H9 (cell line): ENCODE measurements at regions not wholly inside any gene's neighbourhood (a gene's known extent, or its start where the extent isn't known, plus 50 kb on each side); places are given as distances from the start of the nearest gene placed in this dataset.

Experiments
- DNase-seq: peaks from one replicate; pipeline ENCODE4 v3.0.0-alpha.2; 2017
- H2AFZ ChIP-seq: one replicate; pipeline ENCODE4 v1.6.1; 2013; ENCODE audit warnings: mild to moderate bottlenecking, low read length, control low read depth, moderate library complexity
- H2AK5ac ChIP-seq: 2 replicates; pipeline ENCODE4 v1.6.1; 2013; ENCODE audit warnings: low read length, control low read depth, mixed read lengths; ENCODE audit not compliant: insufficient read length
- H2BK120ac ChIP-seq: one replicate; pipeline ENCODE4 v1.6.1; 2013; ENCODE audit warnings: low read depth, mild to moderate bottlenecking, low read length, control low read depth, inconsistent platforms; ENCODE audit not compliant: poor library complexity, severe bottlenecking
- H2BK12ac ChIP-seq: 2 replicates; pipeline ENCODE4 v1.6.1; 2013; ENCODE audit warnings: low read length, control low read depth, mixed read lengths, low read depth; ENCODE audit not compliant: insufficient read length
- H2BK15ac ChIP-seq: 2 replicates; pipeline ENCODE4 v1.6.1; 2013; ENCODE audit warnings: low read depth, low read length, control low read depth
- H2BK20ac ChIP-seq: one replicate; pipeline ENCODE4 v1.6.1; 2013; ENCODE audit warnings: low read depth, mild to moderate bottlenecking, low read length, control low read depth, inconsistent platforms; ENCODE audit not compliant: poor library complexity, severe bottlenecking
- H2BK5ac ChIP-seq: 2 replicates; pipeline ENCODE4 v1.6.1; 2013; ENCODE audit warnings: low read length, control low read depth, mixed read lengths; ENCODE audit not compliant: insufficient read length
- H3K14ac ChIP-seq: 2 replicates; pipeline ENCODE4 v1.6.1; 2013; ENCODE audit warnings: low read length, control low read depth; ENCODE audit not compliant: insufficient read depth
- H3K18ac ChIP-seq: 2 replicates; pipeline ENCODE4 v1.6.1; 2013; ENCODE audit warnings: low read depth, mild to moderate bottlenecking, mixed read lengths, low read length, control low read depth; ENCODE audit not compliant: insufficient read length
- H3K23ac ChIP-seq: 2 replicates; pipeline ENCODE4 v1.6.1; 2013; ENCODE audit warnings: low read length, control low read depth, mixed read lengths, low read depth; ENCODE audit not compliant: insufficient read length
- H3K23me2 ChIP-seq: 2 replicates; pipeline ENCODE4 v1.6.1; 2013; ENCODE audit warnings: low read depth, mild to moderate bottlenecking, mixed read lengths, low read length, control low read depth; ENCODE audit not compliant: insufficient read length, poor library complexity, severe bottlenecking
- H3K27ac ChIP-seq: 2 replicates; pipeline ENCODE4 v1.5.1; 2013; ENCODE audit warnings: low read length, control low read depth, mixed read lengths, low read depth; ENCODE audit not compliant: insufficient read length
- H3K27me3 ChIP-seq: 2 replicates; pipeline ENCODE4 v1.6.1; 2013; ENCODE audit warnings: low read length, control low read depth, inconsistent platforms; ENCODE audit not compliant: insufficient read depth
- H3K4ac ChIP-seq: 2 replicates; pipeline ENCODE4 v1.6.1; 2013; ENCODE audit warnings: low read depth, mild to moderate bottlenecking, control low read depth, inconsistent platforms, low read length, moderate library complexity
- H3K4me1 ChIP-seq: 2 replicates; pipeline ENCODE4 v1.6.1; 2013; ENCODE audit warnings: low read length, control low read depth, inconsistent platforms; ENCODE audit not compliant: insufficient read depth
- H3K4me2 ChIP-seq: 2 replicates; pipeline ENCODE4 v1.6.1; 2013; ENCODE audit warnings: low read length, control low read depth, mixed read lengths; ENCODE audit not compliant: insufficient read length, insufficient read depth
- H3K56ac ChIP-seq: 2 replicates; pipeline ENCODE4 v1.6.1; 2013; ENCODE audit warnings: low read depth, mild to moderate bottlenecking, mixed read lengths, low read length, control low read depth; ENCODE audit not compliant: insufficient read length
- H3K79me1 ChIP-seq: 2 replicates; pipeline ENCODE4 v1.6.1; 2013; ENCODE audit warnings: low read depth, mild to moderate bottlenecking, moderate library complexity, low read length, control low read depth, inconsistent platforms; ENCODE audit not compliant: insufficient read depth, poor library complexity, severe bottlenecking
- H3K79me2 ChIP-seq: 2 replicates; pipeline ENCODE4 v1.6.1; 2013; ENCODE audit warnings: low read length, control low read depth, inconsistent platforms; ENCODE audit not compliant: insufficient read depth
- H3K9ac ChIP-seq: 2 replicates; pipeline ENCODE4 v1.6.1; 2013; ENCODE audit warnings: low read length, control low read depth, mixed read lengths; ENCODE audit not compliant: insufficient read length; ENCODE audit errors: extremely low read depth
- H3K9me3 ChIP-seq: one replicate; pipeline ENCODE4 v1.6.1; 2013; ENCODE audit warnings: low read depth, low read length, inconsistent platforms; ENCODE audit not compliant: control insufficient read depth
- H3T11ph ChIP-seq: one replicate; pipeline ENCODE4 v1.6.1; 2013; ENCODE audit warnings: mild to moderate bottlenecking, low read length, control low read depth, inconsistent platforms
- H4K20me1 ChIP-seq: one replicate; pipeline ENCODE4 v1.6.1; 2013; ENCODE audit not compliant: control insufficient read depth, insufficient read length, insufficient read depth
- H4K5ac ChIP-seq: 2 replicates; pipeline ENCODE4 v1.6.1; 2013; ENCODE audit warnings: low read depth, mild to moderate bottlenecking, mixed read lengths, low read length, control low read depth; ENCODE audit not compliant: insufficient read length
- H4K8ac ChIP-seq: replicated peaks from 2 replicates; pipeline ENCODE4 v1.6.1; 2013; ENCODE audit warnings: low read length, control low read depth, mixed read lengths, low read depth; ENCODE audit not compliant: insufficient read length
- H4K91ac ChIP-seq: 2 replicates; pipeline ENCODE4 v1.6.1; 2013; ENCODE audit warnings: low read depth, mild to moderate bottlenecking, moderate library complexity, mixed read lengths, low read length, control low read depth; ENCODE audit not compliant: insufficient read length
- H3K27ac Mint-ChIP-seq, 3 experiments: 2 replicates in 2 of 3; 3 replicates in 1 of 3; pipeline ENCODE4 v1.8.0; 2020 to 2021; ENCODE audit warnings: mixed read lengths in 3 of 3, mild to moderate bottlenecking in 1 of 3, moderate library complexity in 1 of 3
- H3K27me3 Mint-ChIP-seq: 2 replicates; pipeline ENCODE4 v1.8.0; 2021; ENCODE audit warnings: low read depth, mild to moderate bottlenecking, moderate library complexity, mixed read lengths
- H3K36me3 Mint-ChIP-seq, 3 experiments: 2 replicates in 2 of 3; 3 replicates in 1 of 3; pipeline ENCODE4 v1.8.0; 2020 to 2021; ENCODE audit warnings: low read depth in 3 of 3, mixed read lengths in 3 of 3; ENCODE audit not compliant: insufficient read depth in 1 of 3
- H3K4me1 Mint-ChIP-seq, 2 experiments: 2 replicates each; pipeline ENCODE4 v1.8.0; 2020; ENCODE audit warnings: mixed read lengths in 2 of 2
- H3K4me3 Mint-ChIP-seq, 2 experiments: 2 replicates in 1 of 2; 3 replicates in 1 of 2; pipeline ENCODE4 v1.8.0; 2020 to 2021; ENCODE audit warnings: mild to moderate bottlenecking in 2 of 2, mixed read lengths in 2 of 2, moderate library complexity in 1 of 2
- H3K9me3 Mint-ChIP-seq, 2 experiments: 2 replicates in 1 of 2; 3 replicates in 1 of 2; pipeline ENCODE4 v1.8.0; 2020; ENCODE audit warnings: mild to moderate bottlenecking in 2 of 2, mixed read lengths in 2 of 2, moderate library complexity in 1 of 2
- TF ChIP-seq, protein P1 (sequence below): fragments of 200-600 bp; sonication (generic); conservative IDR thresholded peaks from 3 replicates; pipeline ENCODE4 v1.8.0; 2021; ENCODE audit warnings: antibody characterized with exemption, mild to moderate bottlenecking

GRCh38 chr7:109336531-109336930, 766.9 kb downstream of the DNAJB9 start:
- H3K18ac ChIP-seq, result no peak overlapping the region
- TF ChIP-seq, protein P1, sequence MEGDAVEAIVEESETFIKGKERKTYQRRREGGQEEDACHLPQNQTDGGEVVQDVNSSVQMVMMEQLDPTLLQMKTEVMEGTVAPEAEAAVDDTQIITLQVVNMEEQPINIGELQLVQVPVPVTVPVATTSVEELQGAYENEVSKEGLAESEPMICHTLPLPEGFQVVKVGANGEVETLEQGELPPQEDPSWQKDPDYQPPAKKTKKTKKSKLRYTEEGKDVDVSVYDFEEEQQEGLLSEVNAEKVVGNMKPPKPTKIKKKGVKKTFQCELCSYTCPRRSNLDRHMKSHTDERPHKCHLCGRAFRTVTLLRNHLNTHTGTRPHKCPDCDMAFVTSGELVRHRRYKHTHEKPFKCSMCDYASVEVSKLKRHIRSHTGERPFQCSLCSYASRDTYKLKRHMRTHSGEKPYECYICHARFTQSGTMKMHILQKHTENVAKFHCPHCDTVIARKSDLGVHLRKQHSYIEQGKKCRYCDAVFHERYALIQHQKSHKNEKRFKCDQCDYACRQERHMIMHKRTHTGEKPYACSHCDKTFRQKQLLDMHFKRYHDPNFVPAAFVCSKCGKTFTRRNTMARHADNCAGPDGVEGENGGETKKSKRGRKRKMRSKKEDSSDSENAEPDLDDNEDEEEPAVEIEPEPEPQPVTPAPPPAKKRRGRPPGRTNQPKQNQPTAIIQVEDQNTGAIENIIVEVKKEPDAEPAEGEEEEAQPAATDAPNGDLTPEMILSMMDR, result no peak
- no peaks in the 10 kb centered on the region for H3K27me3 ChIP-seq
- H2BK15ac ChIP-seq, result no peak overlapping the region
- no peak overlapping the region for H3K27ac ChIP-seq
- H2BK20ac ChIP-seq, result no peak overlapping the region
- H3K4ac ChIP-seq, result no peak overlapping the region
- no peak overlapping the region for H3K4me2 ChIP-seq
- no peak overlapping the region for H4K8ac ChIP-seq
- H3K56ac ChIP-seq, result no peak overlapping the region
- no peaks in the 10 kb centered on the region for H3K79me1 ChIP-seq
- H2BK12ac ChIP-seq, result no peak overlapping the region
- no peak for DNase-seq
- no peak overlapping the region for H3T11ph ChIP-seq
- H3K23ac ChIP-seq, result no peak overlapping the region
- H4K5ac ChIP-seq, result no peak overlapping the region
- Mint-ChIP-seq H3K9me3 (no peaks in the 10 kb centered on the region), H3K36me3 (no peaks in the 10 kb centered on the region), H3K4me3 (no peak overlapping the region), H3K4me1 (no peaks in the 10 kb centered on the region), H3K27ac (no peak overlapping the region), H3K27me3 (no peaks in the 10 kb centered on the region)
- H3K14ac ChIP-seq, result no peak overlapping the region
- no peak overlapping the region for H3K9ac ChIP-seq
- H2AFZ ChIP-seq, result no peak overlapping the region
- no peaks in the 10 kb centered on the region for H3K9me3 ChIP-seq
- H2BK120ac ChIP-seq, result no peak overlapping the region
- H3K4me1 ChIP-seq, result no peaks in the 10 kb centered on the region
- H4K20me1 ChIP-seq, result no peaks in the 10 kb centered on the region
- H2AK5ac ChIP-seq, result no peak overlapping the region
- H3K23me2 ChIP-seq, result no peaks in the 10 kb centered on the region
- H3K79me2 ChIP-seq, result no peaks in the 10 kb centered on the region
- no peak overlapping the region for H4K91ac ChIP-seq
- no peak overlapping the region for H2BK5ac ChIP-seq
